MM.1S (cell line): ENCODE measurements at regions not wholly inside any gene's neighbourhood (a gene's known extent, or its start where the extent isn't known, plus 50 kb on each side); places are given as distances from the start of the nearest gene placed in this dataset.

Experiments used
- DNase-seq: peaks from one replicate; pipeline ENCODE4 v3.0.0-alpha.2; 2015
- H2AFZ ChIP-seq: fragments of 300-600 bp; sonication (generic); 2 replicates; pipeline ENCODE4 v1.6.0; 2016; ENCODE audit warnings: antibody characterized with exemption, low read length
- H3F3A ChIP-seq: fragments of 300-600 bp; sonication (generic); 2 replicates; pipeline ENCODE4 v1.6.1; 2016; ENCODE audit warnings: mild to moderate bottlenecking, antibody characterized with exemption, low read length, moderate library complexity, mixed read lengths; ENCODE audit not compliant: insufficient read depth
- H3K27ac ChIP-seq: fragments of 300-600 bp; sonication (generic); 2 replicates; pipeline ENCODE4 v1.5.1; 2016; ENCODE audit warnings: mild to moderate bottlenecking, low read length
- H3K27me3 ChIP-seq: fragments of 300-600 bp; sonication (generic); replicated peaks from 2 replicates; pipeline ENCODE4 v1.6.0; 2016; ENCODE audit warnings: low read length; ENCODE audit not compliant: insufficient read depth
- H3K36me3 ChIP-seq: fragments of 300-600 bp; sonication (generic); replicated peaks from 2 replicates; pipeline ENCODE4 v1.6.1; 2016; ENCODE audit warnings: mild to moderate bottlenecking, low read length, mixed read lengths; ENCODE audit not compliant: insufficient read depth
- H3K4me1 ChIP-seq: fragments of 300-600 bp; sonication (generic); 2 replicates; pipeline ENCODE4 v1.6.1; 2016; ENCODE audit warnings: low read length, mixed read lengths
- H3K4me2 ChIP-seq: fragments of 300-600 bp; sonication (generic); 2 replicates; pipeline ENCODE4 v1.6.0; 2016; ENCODE audit warnings: low read depth, low read length
- H3K4me3 ChIP-seq: fragments of 300-600 bp; sonication (generic); 2 replicates; pipeline ENCODE4 v1.5.1; 2016; ENCODE audit warnings: low read length, mixed read lengths
- H3K79me2 ChIP-seq: fragments of 300-600 bp; sonication (generic); 2 replicates; pipeline ENCODE4 v1.6.1; 2016; ENCODE audit warnings: mixed run types, low read length, mixed read lengths
- H3K9ac ChIP-seq: fragments of 300-600 bp; sonication (generic); 2 replicates; pipeline ENCODE4 v1.6.1; 2016; ENCODE audit warnings: low read length, mixed read lengths
- H3K9me2 ChIP-seq: fragments of 300-600 bp; sonication (generic); replicated peaks from 2 replicates; pipeline ENCODE4 v1.6.1; 2016; ENCODE audit warnings: mild to moderate bottlenecking, low read length, mixed read lengths; ENCODE audit not compliant: insufficient read depth
- H3K9me3 ChIP-seq: fragments of 300-600 bp; sonication (generic); replicated peaks from 2 replicates; pipeline ENCODE4 v1.6.1; 2016; ENCODE audit warnings: mild to moderate bottlenecking, low read length, mixed read lengths; ENCODE audit not compliant: insufficient read depth
- H4K20me1 ChIP-seq: fragments of 300-600 bp; sonication (generic); 2 replicates; pipeline ENCODE4 v1.6.1; 2016; ENCODE audit warnings: mild to moderate bottlenecking, low read length, moderate library complexity, mixed read lengths; ENCODE audit not compliant: insufficient read depth
- EZH2 ChIP-seq: fragments of 300-600 bp; sonication (generic); optimal IDR thresholded peaks from 2 replicates; pipeline ENCODE3; 2017; ENCODE audit warnings: low read depth, mild to moderate bottlenecking, antibody characterized with exemption, low read length, mixed read lengths
- EZH2phosphoT487 ChIP-seq: fragments of 300-600 bp; sonication (generic); IDR thresholded peaks from 2 replicates; pipeline ENCODE4 v1.6.1; 2018; ENCODE audit warnings: antibody characterized with exemption, low read length
- TF ChIP-seq, protein P1 (sequence below): fragments of 300-600 bp; sonication (generic); IDR thresholded peaks from 2 replicates; pipeline ENCODE4 v1.5.1; 2016; ENCODE audit warnings: antibody characterized with exemption, low read length, mixed read lengths

DNA sequence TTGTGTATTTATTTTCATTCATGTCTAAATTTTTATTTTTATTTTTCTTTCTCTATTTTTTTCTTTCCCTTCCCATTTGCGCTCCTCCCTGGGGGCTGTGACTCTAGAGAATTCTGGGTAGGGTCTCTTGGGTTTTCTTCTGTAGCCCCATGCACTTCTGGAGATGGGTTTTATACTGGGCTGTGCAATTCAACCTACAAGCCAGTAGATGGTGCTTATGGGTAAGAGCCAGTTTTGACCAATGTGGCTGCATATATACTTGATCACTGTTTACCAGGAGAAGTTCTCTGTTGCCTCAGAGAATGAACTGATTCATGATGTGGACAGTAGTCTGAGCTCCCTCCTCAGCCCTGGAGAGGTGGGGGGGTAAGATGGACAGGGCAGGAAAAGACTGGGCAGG, 614.6 kb downstream of the PCDH19 start:
- DNase-seq = peak; percentile 18
- Histone ChIP-seq H4K20me1 (no peaks in the 10 kb centered on the region), H3K79me2 (no peaks in the 10 kb centered on the region), H3F3A (no peaks in the 10 kb centered on the region), H3K9ac (no peak overlapping the region), H3K36me3 (no peaks in the 10 kb centered on the region), H3K27ac (no peak overlapping the region), H3K27me3 (no peaks in the 10 kb centered on the region), H3K9me2 (no peaks in the 10 kb centered on the region), H2AFZ (no peak overlapping the region), H3K9me3 (no peaks in the 10 kb centered on the region), H3K4me2 (no peak overlapping the region), H3K4me1 (no peaks in the 10 kb centered on the region), H3K4me3 (no peak overlapping the region)
- TF ChIP-seq EZH2 = no peak
- TF ChIP-seq, protein P1, sequence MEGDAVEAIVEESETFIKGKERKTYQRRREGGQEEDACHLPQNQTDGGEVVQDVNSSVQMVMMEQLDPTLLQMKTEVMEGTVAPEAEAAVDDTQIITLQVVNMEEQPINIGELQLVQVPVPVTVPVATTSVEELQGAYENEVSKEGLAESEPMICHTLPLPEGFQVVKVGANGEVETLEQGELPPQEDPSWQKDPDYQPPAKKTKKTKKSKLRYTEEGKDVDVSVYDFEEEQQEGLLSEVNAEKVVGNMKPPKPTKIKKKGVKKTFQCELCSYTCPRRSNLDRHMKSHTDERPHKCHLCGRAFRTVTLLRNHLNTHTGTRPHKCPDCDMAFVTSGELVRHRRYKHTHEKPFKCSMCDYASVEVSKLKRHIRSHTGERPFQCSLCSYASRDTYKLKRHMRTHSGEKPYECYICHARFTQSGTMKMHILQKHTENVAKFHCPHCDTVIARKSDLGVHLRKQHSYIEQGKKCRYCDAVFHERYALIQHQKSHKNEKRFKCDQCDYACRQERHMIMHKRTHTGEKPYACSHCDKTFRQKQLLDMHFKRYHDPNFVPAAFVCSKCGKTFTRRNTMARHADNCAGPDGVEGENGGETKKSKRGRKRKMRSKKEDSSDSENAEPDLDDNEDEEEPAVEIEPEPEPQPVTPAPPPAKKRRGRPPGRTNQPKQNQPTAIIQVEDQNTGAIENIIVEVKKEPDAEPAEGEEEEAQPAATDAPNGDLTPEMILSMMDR = peak; percentile 28

DNA sequence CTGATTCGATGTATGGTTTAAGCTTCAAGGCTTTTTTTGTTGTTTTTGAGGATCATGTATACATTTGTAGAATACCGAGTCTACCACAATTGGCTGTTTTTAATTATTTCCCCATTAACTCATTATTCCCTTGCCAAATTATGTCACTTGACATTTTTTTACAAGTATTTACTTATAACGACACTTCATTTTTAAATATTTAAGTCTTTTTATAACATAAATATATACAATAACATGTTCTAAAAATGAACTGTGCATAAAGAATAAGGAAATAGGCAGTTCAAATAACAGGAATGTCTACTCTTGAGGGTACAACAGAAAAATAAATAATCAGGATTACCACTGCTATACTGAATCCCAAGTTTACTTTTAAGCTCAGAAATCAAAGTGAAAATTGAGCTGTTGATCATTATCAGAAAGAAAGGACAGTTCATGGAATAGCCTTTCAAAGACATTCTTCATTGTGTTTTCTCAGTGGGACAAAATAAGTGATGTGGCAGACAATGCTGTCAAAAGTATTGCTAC, 627.5 kb downstream of the PCDH19 start:
- Histone ChIP-seq H3F3A (no peaks in the 10 kb centered on the region), H3K9me2 (no peaks in the 10 kb centered on the region), H3K27me3 (no peaks in the 10 kb centered on the region), H2AFZ (no peak overlapping the region), H3K9me3 (no peaks in the 10 kb centered on the region), H3K4me1 (no peaks in the 10 kb centered on the region), H3K4me3 (no peak overlapping the region), H3K27ac (no peak overlapping the region), H3K36me3 (no peaks in the 10 kb centered on the region), H4K20me1 (no peaks in the 10 kb centered on the region), H3K9ac (no peak overlapping the region), H3K79me2 (no peaks in the 10 kb centered on the region), H3K4me2 (no peak overlapping the region)
- DNase-seq = no peak
- TF ChIP-seq EZH2 (no peak), EZH2phosphoT487 (no peak)
- TF ChIP-seq, protein P1 = no peak

DNA sequence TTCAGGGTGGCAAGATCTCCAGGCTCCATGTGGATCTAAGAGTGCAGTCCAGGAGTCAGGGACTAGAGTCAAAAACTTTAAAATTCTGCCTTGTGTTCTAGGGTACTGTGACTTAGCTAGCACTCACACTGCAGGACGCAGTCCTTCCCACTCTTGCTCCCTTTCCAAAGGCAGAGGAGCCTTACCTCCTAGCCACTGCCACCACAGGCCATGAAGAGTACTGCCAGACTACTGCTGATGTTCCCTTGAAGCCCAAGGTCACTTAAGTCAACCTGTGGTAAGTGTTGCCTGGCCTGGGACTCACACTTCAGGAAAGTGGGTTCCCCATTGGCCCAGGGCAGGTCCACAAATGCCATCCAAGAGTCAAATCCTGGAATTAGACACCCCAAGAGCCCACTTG, 632.2 kb downstream of the PCDH19 start:
- Histone ChIP-seq H3K79me2 (no peaks in the 10 kb centered on the region), H3K9ac (no peak overlapping the region), H3K9me2 (no peaks in the 10 kb centered on the region), H2AFZ (no peak overlapping the region), H3K4me3 (no peak overlapping the region), H3K27me3 (no peaks in the 10 kb centered on the region), H3F3A (no peaks in the 10 kb centered on the region), H3K9me3 (no peaks in the 10 kb centered on the region), H3K4me1 (no peaks in the 10 kb centered on the region), H3K36me3 (no peaks in the 10 kb centered on the region), H3K4me2 (no peak overlapping the region), H4K20me1 (no peaks in the 10 kb centered on the region), H3K27ac (no peak overlapping the region)
- no peak for TF ChIP-seq EZH2
- no peak for TF ChIP-seq EZH2phosphoT487
- TF ChIP-seq, protein P1 = no peak
- no peak for DNase-seq
